GM21619 (cell line): ENCODE measurements at regions not wholly inside any gene's neighbourhood (a gene's known extent, or its start where the extent isn't known, plus 50 kb on each side); places are given as distances from the start of the nearest gene placed in this dataset.

Source experiments
- ATAC-seq: cut with Tn5 transposase; IDR thresholded peaks from one replicate; pipeline ENCODE4 v1.9.1; 2021; ENCODE audit not compliant: unreplicated experiment

DNA sequence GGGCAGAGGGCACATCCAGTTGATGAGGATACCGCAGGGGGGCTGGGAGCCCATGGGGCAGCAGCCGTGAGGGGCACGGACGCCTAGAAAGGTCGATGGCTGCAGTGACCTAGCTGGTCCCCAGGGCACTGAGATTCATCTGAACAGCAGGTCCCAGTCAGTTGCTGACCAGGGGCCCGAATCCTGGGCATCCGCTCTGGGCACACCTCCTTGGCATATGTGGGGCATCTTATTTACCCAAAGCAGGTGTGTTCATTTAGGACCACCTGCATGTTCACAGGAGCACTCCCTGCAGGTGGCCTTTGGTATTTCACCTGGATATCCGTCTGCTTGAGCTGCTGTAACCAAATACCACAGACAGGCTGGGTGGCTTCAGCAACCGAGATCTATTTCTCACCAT lies 72.0 kb upstream of the ODC1 start:
- no peak for ATAC-seq

DNA sequence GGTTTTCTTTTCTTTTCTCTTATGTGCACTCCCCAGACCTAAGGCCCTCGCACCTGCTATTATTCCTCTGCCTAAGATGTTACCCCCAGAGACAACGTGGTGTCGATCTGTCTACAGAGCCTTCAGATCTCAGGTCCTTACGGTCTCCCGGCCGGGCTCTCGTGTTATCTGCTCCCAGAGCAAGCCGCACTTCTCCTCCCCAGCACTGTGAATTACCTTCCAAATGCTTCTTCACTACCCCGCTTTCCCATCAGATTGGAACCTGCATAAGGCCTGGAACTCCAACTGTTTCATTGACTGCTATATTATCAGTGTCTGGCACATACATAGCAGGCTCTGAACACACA lies 71.2 kb upstream of the ODC1 start:
- ATAC-seq, result no peak

DNA sequence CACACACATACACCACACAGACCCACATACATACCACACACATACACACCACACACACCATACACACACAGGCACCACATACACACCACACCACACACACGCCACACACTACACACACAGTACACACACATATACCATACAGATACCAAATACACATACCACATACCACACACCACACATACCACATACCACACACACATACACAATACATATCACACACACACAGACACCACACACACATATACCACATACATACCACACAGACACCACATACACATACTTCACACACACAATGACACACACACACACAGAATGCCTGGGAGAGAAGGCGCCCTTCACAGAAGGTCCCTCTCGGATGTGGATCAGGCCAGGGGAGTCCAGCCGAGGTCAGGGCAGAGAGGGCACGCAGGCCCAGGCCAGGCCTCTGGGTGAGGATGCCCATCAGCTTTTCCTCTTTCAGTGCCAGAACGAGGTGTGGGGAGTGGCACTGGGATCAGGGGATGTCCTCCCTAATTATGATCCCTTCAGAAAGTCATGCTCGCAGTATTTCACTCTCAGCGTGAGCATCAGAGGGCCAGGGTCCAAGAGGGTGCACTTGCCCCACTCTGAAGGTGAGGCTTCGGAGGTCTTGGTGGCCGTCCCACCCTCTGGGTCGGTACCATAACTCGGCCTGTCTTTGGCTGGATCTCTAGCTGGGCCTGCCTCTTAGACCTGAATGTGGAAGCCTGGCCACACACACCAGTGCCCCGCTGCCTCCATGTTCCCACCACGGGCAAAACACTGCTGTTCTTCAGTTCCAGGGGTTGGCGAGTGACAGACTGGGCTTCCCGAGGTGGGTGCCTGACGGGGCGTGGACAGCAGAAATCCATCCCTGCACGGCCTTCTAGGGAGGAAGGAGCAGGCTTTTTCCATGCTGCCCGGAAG lies 70.6 kb upstream of the ODC1 start:
- no peak for ATAC-seq

DNA sequence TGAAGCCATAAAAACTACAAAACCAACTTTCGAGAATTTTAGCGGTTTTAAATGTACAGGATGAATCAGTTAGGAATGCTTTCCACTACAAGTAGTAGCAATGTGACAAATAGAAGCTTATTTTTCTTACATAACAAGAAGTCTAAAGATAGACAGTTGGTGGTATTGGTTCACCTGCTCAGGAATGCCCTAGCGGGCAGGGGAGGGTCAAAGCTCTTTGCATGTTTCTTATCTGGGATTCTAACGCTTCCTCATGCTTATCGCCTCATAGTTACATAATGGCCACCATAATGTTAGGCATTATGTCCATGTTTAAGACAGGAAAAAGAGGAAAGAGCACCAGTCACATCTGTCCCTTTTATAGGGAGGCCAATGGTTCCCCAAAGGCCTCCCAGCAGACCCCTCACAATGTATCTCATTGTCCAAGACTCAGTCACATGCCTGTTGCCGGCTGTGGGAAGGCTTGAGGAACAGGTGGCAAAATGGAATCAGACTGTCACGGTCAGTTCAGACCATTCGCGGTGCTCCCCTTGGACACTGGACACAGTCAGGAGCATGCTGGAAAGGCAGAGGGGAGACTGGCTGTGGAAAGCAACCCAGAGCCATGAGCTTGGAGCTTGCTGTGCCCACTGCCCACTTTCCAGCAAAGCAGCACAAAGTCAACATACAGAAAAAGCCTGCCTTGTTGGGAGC lies 69.4 kb upstream of the ODC1 start:
- ATAC-seq, result no peak

DNA sequence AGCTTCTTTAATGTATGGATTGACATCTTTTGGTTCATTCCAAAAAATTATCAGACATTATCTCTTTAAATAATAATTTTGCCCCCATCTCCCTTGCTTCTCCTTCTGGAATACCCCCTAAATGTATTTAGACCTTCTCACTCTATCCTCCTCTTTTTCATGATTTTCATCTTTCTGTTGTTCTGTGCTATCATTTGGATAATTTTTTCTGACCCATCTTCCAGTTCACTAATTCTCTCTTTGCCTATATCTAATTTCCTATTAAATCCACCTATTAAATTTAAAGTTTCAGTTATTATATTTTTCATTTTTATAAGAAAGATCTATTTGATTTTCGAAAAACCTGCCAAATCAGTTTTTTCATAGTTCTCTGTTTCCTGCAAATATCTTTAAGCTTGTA lies 67.8 kb upstream of the ODC1 start:
- ATAC-seq, result no peak

DNA sequence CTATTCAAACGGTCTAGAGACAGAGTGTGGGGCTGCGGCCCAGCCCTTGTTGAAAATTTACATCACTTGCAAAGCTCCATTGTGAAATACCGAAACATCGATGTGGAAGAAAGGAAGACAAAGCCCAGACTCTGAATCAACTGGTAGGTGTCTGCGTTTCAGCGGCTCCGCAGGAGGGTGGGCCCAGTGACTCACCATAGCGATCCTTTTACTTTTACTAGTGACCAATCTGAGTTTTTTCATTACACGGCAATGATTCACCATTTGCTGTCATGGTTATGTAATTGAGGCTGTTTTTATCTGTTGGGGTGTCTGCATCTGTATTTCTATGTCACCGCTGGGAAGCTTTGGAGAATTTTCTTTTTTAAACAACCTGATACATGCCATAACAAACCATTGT lies 66.6 kb upstream of the ODC1 start:
- ATAC-seq, result no peak

DNA sequence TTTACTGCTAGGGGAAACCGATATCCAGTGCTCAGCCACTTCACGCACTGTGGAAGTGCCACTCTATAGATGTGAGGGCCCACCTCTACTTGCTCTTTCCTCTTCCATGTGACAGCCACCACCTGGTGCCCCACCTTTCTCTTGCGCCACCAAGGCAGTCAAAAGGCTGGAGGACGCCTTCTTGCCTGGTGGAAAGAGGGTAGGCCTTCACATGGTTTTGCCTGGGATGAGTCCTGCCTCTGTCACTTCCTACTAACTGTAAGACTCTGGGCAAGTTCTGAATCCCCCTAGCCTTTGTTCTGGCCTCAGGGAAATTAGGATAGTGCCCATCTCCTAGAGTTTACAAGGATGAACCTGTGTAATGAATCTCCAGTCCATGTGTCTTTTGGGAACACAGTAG lies 66.1 kb upstream of the ODC1 start:
- ATAC-seq, result no peak

DNA sequence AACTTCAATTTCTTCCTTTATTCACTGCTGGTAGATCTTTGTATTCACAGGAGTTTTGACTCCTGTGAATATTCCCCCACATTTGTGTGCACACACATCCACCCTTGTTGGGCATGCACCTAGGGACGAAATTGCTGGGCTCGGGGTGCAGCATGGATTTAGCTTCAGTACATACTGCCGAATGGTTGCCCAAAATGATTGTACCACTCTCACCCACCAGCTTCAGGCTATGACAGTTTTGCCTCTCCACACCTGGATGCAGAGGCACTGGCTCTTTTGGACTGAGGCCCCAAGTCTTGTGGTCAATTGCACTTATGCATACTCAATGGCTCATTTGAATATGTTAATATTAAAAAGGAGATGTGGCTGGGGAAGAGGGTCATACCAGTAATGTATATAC lies 65.1 kb upstream of the ODC1 start:
- no peak for ATAC-seq

DNA sequence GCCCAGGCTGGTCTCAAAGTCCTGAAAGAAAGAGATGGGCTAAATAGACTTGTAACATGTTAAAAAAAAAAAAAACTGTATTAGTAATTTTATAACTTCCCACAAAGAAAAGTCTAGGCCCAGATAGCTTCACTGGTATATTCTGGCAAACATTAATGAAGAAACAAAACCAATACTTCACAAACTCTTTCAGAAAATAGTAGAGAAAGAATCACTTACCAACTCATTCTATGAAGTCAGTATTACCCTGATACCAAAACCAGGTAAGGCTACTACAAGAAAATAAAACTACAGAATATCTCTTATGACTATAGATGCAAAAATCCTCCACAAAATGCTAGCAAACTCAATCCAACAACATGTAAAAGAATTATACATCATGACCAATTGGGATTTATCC lies 59.9 kb upstream of the ODC1 start:
- peak; percentile 62 for ATAC-seq

DNA sequence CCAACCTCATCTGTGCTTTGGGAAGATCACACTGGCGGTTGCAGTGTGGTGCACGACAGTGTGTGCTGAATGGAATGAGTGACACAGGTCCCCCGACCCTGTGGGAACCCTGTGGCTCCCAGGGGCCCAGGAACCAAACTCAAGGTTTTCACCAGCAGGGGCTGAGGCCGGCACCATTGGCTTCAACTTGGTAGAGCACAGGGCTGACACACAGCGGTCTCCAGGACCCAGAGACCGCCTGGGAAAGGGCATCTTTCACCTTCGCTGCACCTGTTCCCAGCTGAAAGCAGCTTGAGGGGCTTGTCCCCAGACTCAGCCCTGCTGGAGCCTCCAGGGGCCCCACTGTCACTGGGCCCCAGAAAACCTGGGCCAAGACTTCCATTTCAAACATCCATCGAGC lies 59.0 kb upstream of the ODC1 start:
- ATAC-seq, result no peak

DNA sequence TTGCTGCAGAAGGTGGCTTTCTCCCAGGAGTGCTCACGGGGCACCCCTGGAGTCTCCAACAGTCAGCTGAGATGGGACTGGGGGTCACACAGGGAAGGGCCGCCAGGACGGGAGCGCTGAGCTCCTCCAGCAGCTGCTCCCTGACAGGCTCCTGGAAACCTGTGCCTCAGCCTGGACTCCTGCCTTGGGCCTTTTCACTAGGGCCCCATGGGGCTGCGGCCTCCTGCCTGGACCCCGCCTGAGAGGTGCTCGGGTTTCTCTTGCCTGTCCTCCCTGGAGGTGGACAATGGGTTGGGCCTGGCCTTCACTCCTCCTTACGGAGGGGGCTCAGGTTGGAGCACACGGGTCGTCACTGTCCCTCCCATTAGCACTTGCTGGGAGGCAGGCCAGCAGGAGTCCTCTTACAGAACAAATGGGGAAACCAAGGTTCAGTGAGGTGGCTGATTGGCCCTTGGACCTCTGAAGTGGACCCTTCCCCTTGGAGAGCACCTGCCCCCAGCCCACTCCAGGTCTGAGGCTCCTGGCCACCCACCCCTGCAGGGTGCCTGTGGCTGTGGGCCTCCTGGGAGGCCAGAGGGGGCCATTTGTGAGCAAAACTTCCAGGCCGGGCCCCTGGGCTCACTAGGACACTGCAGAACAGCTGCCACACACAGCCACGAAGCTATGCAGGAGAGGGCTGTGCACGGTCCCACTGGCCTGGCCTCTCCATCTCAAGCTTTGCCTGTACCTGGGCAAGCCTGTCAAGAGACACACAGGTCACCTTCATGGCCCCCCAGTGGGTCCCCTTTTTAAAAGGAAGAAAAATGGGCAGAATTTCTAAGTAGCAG lies 57.1 kb upstream of the ODC1 start:
- no peak for ATAC-seq

DNA sequence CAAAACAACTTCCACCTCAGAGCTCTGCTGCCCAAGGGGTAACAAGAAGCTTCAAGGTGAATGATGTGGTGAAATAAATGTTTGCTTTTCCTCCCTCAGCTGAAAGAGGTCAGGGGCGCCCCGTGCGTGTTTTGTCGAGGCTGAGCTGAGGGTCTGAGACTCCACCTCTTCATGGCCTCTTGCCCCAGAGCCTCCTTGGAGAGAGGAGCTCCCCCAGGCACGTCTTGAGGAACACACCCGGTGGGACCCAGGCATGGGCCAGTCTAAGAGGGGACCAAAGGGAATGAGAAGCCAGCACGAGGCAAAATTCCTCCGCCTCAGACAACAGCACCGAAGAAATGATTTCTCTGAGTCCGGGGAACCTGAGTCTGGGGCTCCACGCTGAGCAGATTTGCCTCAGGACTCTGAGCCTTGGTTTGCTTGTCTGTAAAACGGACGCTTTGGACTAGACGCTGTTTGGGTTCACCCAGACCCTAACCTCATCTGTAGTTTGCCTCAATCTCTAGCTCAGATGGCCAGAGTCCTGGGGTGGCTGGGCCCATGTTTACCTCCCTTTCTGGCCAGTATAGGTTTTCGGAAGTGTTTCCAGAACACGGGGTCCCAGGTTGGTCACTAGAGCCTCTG lies 56.4 kb upstream of the ODC1 start:
- no peak for ATAC-seq

DNA sequence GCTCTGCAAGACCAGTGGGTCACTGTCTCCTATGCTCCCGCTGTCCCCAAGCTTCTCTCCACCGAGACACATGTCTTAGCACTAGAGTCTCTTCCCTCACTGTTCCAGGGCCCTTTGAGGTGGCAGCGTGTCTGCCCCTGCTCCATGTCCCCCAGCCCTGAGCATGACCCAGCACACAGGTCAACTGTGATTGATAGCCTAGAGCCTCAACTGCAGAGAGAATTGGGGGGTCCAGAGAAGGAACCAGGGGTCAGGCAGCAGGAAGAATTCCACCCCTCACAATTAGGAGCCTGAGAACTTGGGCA lies 54.6 kb upstream of the ODC1 start:
- no peak for ATAC-seq

DNA sequence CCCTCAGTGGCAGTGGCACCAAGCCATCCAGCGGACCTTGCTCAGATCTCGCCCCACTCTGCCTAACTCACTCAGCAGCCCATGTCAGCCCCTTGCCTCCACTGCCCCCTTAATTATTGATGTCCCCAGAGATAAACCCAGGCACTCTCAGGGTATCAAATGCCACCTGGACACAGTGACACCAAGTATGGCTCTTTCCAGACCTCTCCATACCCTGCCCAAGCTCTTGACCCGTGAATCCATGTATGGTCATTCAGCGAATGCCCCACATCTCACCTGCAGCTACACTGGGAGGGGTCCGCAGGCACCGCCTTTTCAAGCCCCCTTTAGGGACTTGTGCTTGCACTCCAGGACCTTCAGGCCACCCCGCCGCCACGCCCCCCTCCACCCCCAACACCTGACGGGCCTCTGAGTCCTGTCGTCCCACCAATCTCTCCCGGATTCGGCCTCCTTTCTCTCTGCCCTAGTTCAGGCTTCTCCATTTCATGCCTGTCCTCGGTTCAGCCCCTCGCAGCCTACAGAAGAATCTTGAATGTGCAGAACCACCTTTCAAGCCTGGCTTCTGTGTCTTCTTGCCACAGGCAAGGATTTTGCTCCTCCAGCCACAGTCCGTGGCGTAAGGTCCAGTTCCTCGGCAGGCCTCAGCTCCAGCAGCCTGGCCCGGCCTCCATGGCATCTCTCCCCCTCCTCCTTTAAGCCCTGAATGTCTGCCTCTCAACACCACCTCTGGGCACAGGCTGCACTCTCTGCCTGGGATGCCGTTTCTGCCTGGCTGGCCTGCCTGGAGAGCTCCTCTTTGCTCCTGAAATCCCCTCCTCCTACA lies 54.1 kb upstream of the ODC1 start:
- ATAC-seq, result no peak

DNA sequence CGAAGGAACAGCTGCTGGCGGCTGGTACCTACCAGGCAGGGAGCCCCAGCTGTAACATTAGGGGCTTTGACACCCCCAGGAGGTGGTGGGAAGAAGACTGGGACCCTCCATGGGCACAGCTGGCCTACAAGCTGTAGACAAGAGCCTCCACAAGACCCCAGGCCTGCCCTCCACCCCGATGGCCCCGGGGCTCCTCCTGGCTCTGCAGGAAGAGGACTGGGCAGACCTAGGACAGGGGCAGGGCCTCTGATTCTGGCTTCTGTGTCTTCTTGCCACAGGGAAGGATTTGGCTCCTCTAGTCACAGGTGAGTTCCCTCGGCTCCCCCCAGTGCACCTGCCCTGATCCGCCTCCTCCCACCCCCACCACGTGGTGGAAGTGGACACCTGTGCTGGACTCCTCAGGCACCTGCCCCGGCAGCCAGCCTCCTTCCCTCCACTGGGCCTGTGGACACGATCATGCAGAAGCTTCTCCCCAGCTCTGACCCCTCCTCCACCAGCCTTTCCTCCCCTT lies 53.4 kb upstream of the ODC1 start:
- no peak for ATAC-seq

DNA sequence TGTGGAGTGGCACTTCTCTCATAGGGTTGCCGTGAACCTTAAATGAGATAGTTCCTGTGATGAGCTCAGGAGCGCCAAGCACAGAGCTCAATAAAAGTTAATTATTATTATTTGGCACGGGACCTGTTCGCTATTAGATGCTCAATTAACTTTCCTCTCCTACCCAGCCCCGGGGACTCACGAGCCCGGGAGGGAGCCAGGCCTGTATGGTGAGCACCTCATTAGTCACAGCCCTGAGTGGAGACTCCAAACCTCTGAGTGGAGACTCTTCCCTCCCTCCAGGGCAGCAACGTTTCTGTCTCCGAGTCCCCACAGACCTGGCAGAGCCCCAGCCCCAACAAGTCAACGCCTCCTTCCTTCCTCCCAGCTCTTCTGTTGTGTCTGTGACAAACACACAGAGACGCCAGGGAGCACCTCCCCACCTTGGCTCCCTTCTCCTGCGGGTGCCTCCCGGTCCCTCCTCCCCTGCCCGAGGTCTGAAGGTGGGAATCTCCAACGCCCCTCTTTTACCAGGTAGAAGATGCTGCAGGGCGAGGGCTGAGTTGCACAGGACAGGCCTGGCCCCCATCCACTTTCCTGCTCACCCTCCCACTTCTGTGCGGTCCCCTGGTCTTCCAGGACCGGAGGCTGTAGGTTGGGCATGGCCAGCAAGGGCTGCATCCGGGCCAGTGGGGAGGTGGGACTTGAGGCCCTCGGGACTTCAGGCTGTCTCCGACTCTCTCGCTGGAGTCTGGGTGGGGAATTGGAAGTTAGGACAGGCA lies 52.7 kb upstream of the ODC1 start:
- ATAC-seq, result no peak

DNA sequence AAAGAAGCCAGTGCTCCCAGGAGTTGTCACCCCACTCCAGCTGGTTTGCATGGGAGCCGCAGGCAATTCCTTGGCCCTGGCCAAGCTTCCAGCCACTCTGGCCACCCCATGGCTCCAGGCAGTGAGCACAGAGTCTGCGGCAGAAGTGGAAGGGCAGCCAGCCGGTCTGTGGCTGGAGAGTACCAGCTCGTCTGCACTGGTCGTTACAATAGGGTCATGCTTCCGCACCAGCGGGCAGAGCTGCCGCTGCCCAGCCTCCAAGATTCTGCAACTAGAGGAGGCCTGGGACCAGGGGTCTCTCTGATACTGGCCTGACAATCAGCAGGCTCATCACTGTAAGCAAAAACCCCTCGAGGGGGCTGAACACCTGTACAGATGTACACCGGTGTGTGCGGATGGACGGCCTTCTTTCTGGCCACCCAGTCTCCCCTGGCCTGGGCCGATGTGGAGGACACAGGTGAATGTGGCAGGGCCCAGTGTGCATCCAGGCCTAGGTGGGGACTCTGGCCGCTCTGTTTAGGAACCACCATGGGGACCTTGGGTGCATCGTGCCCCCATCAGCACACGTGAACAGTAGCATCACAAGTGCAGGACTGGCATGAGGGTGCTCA lies 51.9 kb upstream of the ODC1 start:
- ATAC-seq, result no peak

DNA sequence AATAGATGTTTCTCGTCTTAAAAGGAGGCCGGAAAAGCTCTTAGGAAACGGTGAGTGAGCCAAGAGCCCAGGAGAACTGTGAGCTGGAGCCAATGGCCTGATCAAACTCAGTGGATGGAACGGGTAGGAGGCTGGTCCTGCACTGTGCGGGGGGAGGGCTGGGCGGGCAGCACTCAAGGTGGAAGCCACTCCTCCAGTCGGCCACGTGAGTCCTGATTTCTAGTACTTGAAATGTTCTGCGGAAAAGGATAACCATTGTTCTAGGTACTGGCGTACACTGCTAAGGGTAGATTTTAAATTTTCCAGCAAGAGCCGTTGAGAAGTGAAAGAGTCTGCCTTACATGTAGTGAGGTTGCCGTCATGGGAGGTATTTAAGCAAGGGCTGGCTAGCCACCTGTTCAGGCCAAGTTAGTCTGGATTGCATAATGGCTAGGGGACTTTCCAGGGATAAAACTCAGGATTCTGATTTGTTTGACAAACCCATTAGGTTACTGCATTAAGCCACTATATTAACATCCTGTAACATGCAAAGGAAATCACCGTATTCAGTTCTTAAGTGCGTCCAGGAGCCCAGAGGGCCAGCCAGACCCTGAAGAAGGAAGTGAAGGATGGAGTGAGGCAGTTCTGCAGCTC lies 51.3 kb upstream of the ODC1 start:
- ATAC-seq, result no peak
